DOHH2 (cell line): ENCODE measurements at regions not wholly inside any gene's neighbourhood (a gene's known extent, or its start where the extent isn't known, plus 50 kb on each side); places are given as distances from the start of the nearest gene placed in this dataset.

ENCODE experiments used
- CTCF ChIP-seq: fragments of 200-600 bp; sonication (generic); IDR thresholded peaks from one replicate; pipeline ENCODE4 v1.5.1; 2014; ENCODE audit warnings: antibody characterized with exemption, mild to moderate bottlenecking, low read depth, low read length; ENCODE audit not compliant: poor library complexity, severe bottlenecking
- EZH2phosphoT487 ChIP-seq: fragments of 200-600 bp; sonication (generic); IDR thresholded peaks from 2 replicates; pipeline ENCODE4 v1.6.1; 2017; ENCODE audit warnings: borderline replicate concordance, mild to moderate bottlenecking, antibody characterized with exemption, low read length, moderate library complexity, mixed read lengths

- TF ChIP-seq CTCF: no peak
- no peak for TF ChIP-seq EZH2phosphoT487
Measured at GRCh38 chr3:102576651-102577050, 141.8 kb downstream of the ZPLD1 start.
